ENCODE measurements at regions not wholly inside any gene's neighbourhood (a gene's known extent, or its start where the extent isn't known, plus 50 kb on each side); places are given as distances from the start of the nearest gene placed in this dataset.
"Not testable (repeated sequence)": the region's sequence is repeated elsewhere in the genome, so short reads cannot be mapped to it uniquely, and the experiment has no call there.

- no peaks in the 10 kb centered on the region for H3K36me3 ChIP-seq (ENCODE audit: insufficient read depth, low read length)
- no peaks in the 10 kb centered on the region for H3K9me3 ChIP-seq (ENCODE audit: low read depth, low read length)
- no peak overlapping the region for H3K27ac ChIP-seq
- H3K4me3 ChIP-seq: no peak overlapping the region
- DNase-seq (ENCODE audit: low read depth, low spot score): no peak
- no peak for TF ChIP-seq EZH2 (IDR thresholded peaks at IDR 0.05)
- H3K9ac ChIP-seq (ENCODE audit: insufficient read length): no peak overlapping the region
These were observed 606.2 kb upstream of the TBL1XR1 start for GRCh38 chr3:177803500-177803899.

GRCh38 chr3:177804032-177804431 lies 606.8 kb upstream of the TBL1XR1 start:
- DNase-seq (ENCODE audit: low read depth, low spot score): no peak
- TF ChIP-seq POLR2AphosphoS5 (IDR thresholded peaks at IDR 0.05; ENCODE audit: borderline replicate concordance, low read depth, low read length) (no peak), FOXP2 (optimal IDR thresholded peaks at IDR 0.05; ENCODE audit: control extremely low read depth, extremely low read length, insufficient read depth) (no peak), EZH2 (IDR thresholded peaks at IDR 0.05) (no peak)
- no peak overlapping the region for H3K27ac ChIP-seq
- no peaks in the 10 kb centered on the region for H3K9me3 ChIP-seq (ENCODE audit: low read depth, low read length)
- no peak overlapping the region for H3K9ac ChIP-seq (ENCODE audit: insufficient read length)
- H3K4me3 ChIP-seq: no peak overlapping the region
- no peaks in the 10 kb centered on the region for H3K36me3 ChIP-seq (ENCODE audit: insufficient read depth, low read length)

GRCh38 chr3:177804646-177805045 lies 607.4 kb upstream of the TBL1XR1 start:
- Histone ChIP-seq H3K4me3 (no peak overlapping the region), H3K9me3 (ENCODE audit: low read depth, low read length) (no peaks in the 10 kb centered on the region), H3K27ac (no peak overlapping the region), H3K9ac (ENCODE audit: insufficient read length) (no peak overlapping the region), H3K36me3 (ENCODE audit: insufficient read depth, low read length) (no peaks in the 10 kb centered on the region)
- no peak for DNase-seq (ENCODE audit: low read depth, low spot score)
- no peak for TF ChIP-seq FOXP2 (optimal IDR thresholded peaks at IDR 0.05; ENCODE audit: control extremely low read depth, extremely low read length, insufficient read depth)
- no peak for TF ChIP-seq POLR2AphosphoS5 (IDR thresholded peaks at IDR 0.05; ENCODE audit: borderline replicate concordance, low read depth, low read length)
- TF ChIP-seq EZH2 (IDR thresholded peaks at IDR 0.05): no peak

DNA sequence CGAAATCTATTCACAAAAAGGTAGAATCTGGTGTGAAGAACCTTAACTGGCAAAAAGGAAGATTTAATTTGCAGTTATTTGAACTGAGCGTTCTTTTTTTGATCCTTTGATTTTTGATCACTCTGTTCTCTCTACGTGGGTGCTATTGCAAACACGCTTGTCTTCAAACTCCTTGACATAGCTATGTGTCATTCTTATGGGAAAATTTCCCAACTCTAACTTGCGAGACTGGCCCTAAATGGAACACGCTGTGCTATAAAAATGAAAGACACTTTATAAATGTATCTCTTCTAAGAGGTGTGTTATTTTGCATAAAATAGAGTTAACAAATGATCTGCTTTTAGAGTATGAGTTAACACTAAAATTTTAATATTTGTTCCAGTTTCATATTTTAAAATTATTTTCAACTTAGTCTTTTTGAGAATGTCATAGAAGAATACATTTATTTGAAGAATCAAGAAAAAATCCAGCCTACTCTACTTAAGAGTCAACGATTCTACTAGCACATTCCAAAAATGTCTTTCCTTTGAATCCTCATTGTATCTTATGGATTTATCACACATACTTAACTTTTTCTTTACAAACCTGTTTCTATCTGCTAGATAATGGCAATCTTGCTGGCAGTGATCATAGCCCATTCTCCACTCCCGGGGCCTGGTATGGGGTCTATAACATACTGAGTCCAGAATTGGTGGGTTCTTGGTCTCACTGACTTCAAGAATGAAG lies 610.0 kb upstream of the TBL1XR1 start:
- no peak for DNase-seq (ENCODE audit: low read depth, low spot score)
- H3K9ac ChIP-seq (ENCODE audit: insufficient read length): no peak overlapping the region
- no peaks in the 10 kb centered on the region for H3K36me3 ChIP-seq (ENCODE audit: insufficient read depth, low read length)
- TF ChIP-seq POLR2AphosphoS5 (IDR thresholded peaks at IDR 0.05; ENCODE audit: borderline replicate concordance, low read depth, low read length) (no peak), EZH2 (IDR thresholded peaks at IDR 0.05) (no peak), FOXP2 (optimal IDR thresholded peaks at IDR 0.05; ENCODE audit: control extremely low read depth, extremely low read length, insufficient read depth) (no peak)
- no peak overlapping the region for H3K27ac ChIP-seq
- no peaks in the 10 kb centered on the region for H3K9me3 ChIP-seq (ENCODE audit: low read depth, low read length)
- no peak overlapping the region for H3K4me3 ChIP-seq

DNA sequence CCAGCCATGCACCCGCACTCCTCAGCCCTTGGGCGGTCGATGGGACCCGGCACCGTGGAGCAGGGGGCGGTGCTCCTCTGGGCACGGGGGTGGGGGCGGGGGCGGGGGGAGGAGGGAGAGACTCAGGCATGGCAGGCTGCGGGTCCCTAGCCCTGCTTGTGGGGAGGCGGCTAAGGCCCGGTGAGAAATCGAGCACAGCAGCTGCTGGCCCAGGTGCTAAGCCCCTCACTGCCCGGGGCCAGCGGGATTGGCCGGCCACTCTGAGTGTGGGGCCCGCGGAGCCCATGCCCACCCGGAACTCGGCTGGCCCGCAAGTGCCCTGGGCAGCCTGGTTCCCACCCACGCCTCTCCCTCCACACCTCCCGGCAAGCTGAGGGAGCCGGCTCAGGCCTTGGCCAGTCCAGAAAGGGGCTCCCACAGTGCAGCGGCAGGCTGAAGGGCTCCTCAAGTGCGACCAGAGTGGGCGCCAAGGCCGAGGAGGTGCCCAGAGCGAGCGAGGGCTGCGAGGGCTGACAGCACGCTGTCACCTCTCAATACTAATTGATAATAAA lies 611.7 kb upstream of the TBL1XR1 start:
- H3K9me3 ChIP-seq (ENCODE audit: low read depth, low read length); H3K9ac ChIP-seq (ENCODE audit: insufficient read length); H3K36me3 ChIP-seq (ENCODE audit: insufficient read depth, low read length); DNase-seq (ENCODE audit: low read depth, low spot score); H3K27ac ChIP-seq; H3K4me3 ChIP-seq: not testable (repeated sequence)

DNA sequence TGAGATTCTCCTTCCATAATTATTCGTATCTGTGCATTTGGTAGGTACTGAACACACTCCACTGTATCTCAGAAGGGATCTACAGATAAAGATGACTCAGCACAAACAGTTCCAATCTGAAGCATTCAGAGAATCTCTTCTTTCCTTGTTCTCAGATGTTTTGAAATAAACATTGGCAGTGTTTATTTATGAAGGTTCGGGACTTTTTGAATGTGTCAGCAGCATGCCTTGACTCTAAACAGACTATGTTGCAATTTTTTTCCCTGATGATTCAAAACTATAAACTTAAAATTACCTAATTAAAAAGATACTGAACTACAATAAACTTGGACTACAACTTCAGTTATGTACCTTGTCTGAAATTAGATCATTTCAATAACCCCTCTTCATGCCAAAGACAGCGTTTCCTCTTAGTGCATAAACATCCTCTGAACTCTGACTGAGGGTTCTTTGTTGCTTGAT lies 612.9 kb upstream of the TBL1XR1 start:
- DNase-seq (ENCODE audit: low read depth, low spot score): no peak
- Histone ChIP-seq H3K27ac (peak overlapping the region; percentile 25; the same call in 1 of the 2 replicates), H3K36me3 (ENCODE audit: insufficient read depth, low read length) (no peaks in the 10 kb centered on the region), H3K9ac (ENCODE audit: insufficient read length) (no peak overlapping the region), H3K4me3 (no peak overlapping the region), H3K9me3 (ENCODE audit: low read depth, low read length) (no peaks in the 10 kb centered on the region)
- no peak for TF ChIP-seq POLR2AphosphoS5 (IDR thresholded peaks at IDR 0.05; ENCODE audit: borderline replicate concordance, low read depth, low read length)
- TF ChIP-seq EZH2 (IDR thresholded peaks at IDR 0.05): no peak
- no peak for TF ChIP-seq FOXP2 (optimal IDR thresholded peaks at IDR 0.05; ENCODE audit: control extremely low read depth, extremely low read length, insufficient read depth)

DNA sequence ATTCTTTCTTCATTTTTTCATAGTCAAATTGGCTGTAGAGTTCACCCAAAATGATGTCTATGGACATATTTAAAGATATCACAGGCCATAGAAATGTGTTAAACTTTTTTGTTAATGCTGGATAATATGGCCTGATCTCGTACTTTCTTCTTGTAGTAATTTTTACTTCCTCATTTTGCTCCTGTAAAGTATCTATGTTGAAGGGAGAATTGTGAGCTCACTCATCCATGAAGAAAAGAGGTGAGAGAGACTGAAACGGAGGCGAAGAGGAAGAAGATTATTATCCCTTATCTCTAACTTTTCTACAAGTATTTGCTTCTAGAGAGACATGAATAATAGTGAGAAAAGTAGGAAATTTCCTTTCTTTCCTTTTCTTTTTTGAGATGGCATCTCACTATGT lies 613.8 kb upstream of the TBL1XR1 start:
- TF ChIP-seq EZH2 (IDR thresholded peaks at IDR 0.05) (no peak), FOXP2 (optimal IDR thresholded peaks at IDR 0.05; ENCODE audit: control extremely low read depth, extremely low read length, insufficient read depth) (no peak), POLR2AphosphoS5 (IDR thresholded peaks at IDR 0.05; ENCODE audit: borderline replicate concordance, low read depth, low read length) (no peak)
- H3K36me3 ChIP-seq (ENCODE audit: insufficient read depth, low read length): no peaks in the 10 kb centered on the region
- no peaks in the 10 kb centered on the region for H3K9me3 ChIP-seq (ENCODE audit: low read depth, low read length)
- no peak overlapping the region for H3K4me3 ChIP-seq
- no peak overlapping the region for H3K9ac ChIP-seq (ENCODE audit: insufficient read length)
- H3K27ac ChIP-seq: no peak overlapping the region
- no peak for DNase-seq (ENCODE audit: low read depth, low spot score)

- Histone ChIP-seq H3K9me3 (ENCODE audit: low read depth, low read length) (no peaks in the 10 kb centered on the region), H3K27ac (no peak overlapping the region), H3K9ac (ENCODE audit: insufficient read length) (no peak overlapping the region), H3K36me3 (ENCODE audit: insufficient read depth, low read length) (no peaks in the 10 kb centered on the region), H3K4me3 (no peak overlapping the region)
- TF ChIP-seq POLR2AphosphoS5 (IDR thresholded peaks at IDR 0.05; ENCODE audit: borderline replicate concordance, low read depth, low read length): no peak
- TF ChIP-seq EZH2 (IDR thresholded peaks at IDR 0.05): no peak
- no peak for TF ChIP-seq FOXP2 (optimal IDR thresholded peaks at IDR 0.05; ENCODE audit: control extremely low read depth, extremely low read length, insufficient read depth)
- no peak for DNase-seq (ENCODE audit: low read depth, low spot score)
These were observed 614.6 kb upstream of the TBL1XR1 start for GRCh38 chr3:177811835-177812234.

- Histone ChIP-seq H3K9me3 (ENCODE audit: low read depth, low read length) (no peaks in the 10 kb centered on the region), H3K4me3 (no peak overlapping the region), H3K36me3 (ENCODE audit: insufficient read depth, low read length) (no peaks in the 10 kb centered on the region), H3K9ac (ENCODE audit: insufficient read length) (no peak overlapping the region), H3K27ac (no peak overlapping the region)
- no peak for DNase-seq (ENCODE audit: low read depth, low spot score)
- no peak for TF ChIP-seq FOXP2 (optimal IDR thresholded peaks at IDR 0.05; ENCODE audit: control extremely low read depth, extremely low read length, insufficient read depth)
- no peak for TF ChIP-seq POLR2AphosphoS5 (IDR thresholded peaks at IDR 0.05; ENCODE audit: borderline replicate concordance, low read depth, low read length)
- TF ChIP-seq EZH2 (IDR thresholded peaks at IDR 0.05): no peak
These were observed 615.2 kb upstream of the TBL1XR1 start for GRCh38 chr3:177812492-177812891.

All from SK-N-MC (cell line).